Uterus (tissue), 3 donors: ENCODE measurements at regions not wholly inside any gene's neighbourhood (a gene's known extent, or its start where the extent isn't known, plus 50 kb on each side); places are given as distances from the start of the nearest gene placed in this dataset.
"Not testable (repeated sequence)": the region's sequence is repeated elsewhere in the genome, so short reads cannot be mapped to it uniquely, and the experiment has no call there.

ENCODE experiments used
- DNase-seq, 2 donors: peaks; one replicate each; pipeline ENCODE4 v3.0.0-alpha.2; 2019 to 2020
- H3K27ac ChIP-seq, 2 donors: fragments of 200-600 bp; sonication (generic); 1 replicate in 1 of 2; 2 replicates in 1 of 2; pipeline ENCODE4 v1.5.1; 2016 to 2018
- H3K27me3 ChIP-seq, 2 donors: fragments of 200-600 bp; sonication (generic); one replicate each; pipeline ENCODE4 v1.5.1; 2018 to 2019; ENCODE audit warnings: control low read depth in 1 of 2
- H3K36me3 ChIP-seq, 2 donors: fragments of 200-600 bp; sonication (generic); one replicate each; pipeline ENCODE4 v1.5.1; 2019; ENCODE audit warnings: control low read depth in 1 of 2
- H3K4me1 ChIP-seq, 2 donors: fragments of 200-600 bp; sonication (generic); one replicate each; pipeline ENCODE4 v1.5.1; 2018 to 2019; ENCODE audit warnings: control low read depth in 1 of 2
- H3K4me3 ChIP-seq, 2 donors: fragments of 200-600 bp; sonication (generic); 1 replicate in 1 of 2; 2 replicates in 1 of 2; pipeline ENCODE4 v1.5.1; 2018 to 2019; ENCODE audit warnings: mild to moderate bottlenecking in 1 of 2
- H3K9me3 ChIP-seq, 2 donors: fragments of 200-600 bp; sonication (generic); one replicate each; pipeline ENCODE4 v1.5.1; 2019; ENCODE audit warnings: control low read depth in 1 of 2
- POLR2A ChIP-seq, 2 donors: fragments of 450-650 bp; IDR thresholded peaks; one replicate each; pipeline ENCODE4 v1.6.1; 2016; ENCODE audit warnings: antibody characterized with exemption in 2 of 2, mild to moderate bottlenecking in 1 of 2, moderate library complexity in 1 of 2
- intact Hi-C: fragments of 100-400 bp; cut with DNase I; formaldehyde crosslinking; loops from one replicate; pipeline ENCODE4 v1.15.1; 2023; ENCODE audit warnings: low total_unique reads
- TF ChIP-seq, protein P1 (sequence below), 4 experiments: fragments of 200-600 bp in 2 of 4; fragments of 450-650 bp in 2 of 4; sonication (generic) in 2 of 4; IDR thresholded peaks; one replicate each; pipeline ENCODE4 v1.5.1; 2016 to 2019; ENCODE audit warnings: antibody characterized with exemption in 4 of 4, mild to moderate bottlenecking in 2 of 4, moderate library complexity in 1 of 4
- donor health status: DM: yes; HTN: yes; CAD: no.

DNA sequence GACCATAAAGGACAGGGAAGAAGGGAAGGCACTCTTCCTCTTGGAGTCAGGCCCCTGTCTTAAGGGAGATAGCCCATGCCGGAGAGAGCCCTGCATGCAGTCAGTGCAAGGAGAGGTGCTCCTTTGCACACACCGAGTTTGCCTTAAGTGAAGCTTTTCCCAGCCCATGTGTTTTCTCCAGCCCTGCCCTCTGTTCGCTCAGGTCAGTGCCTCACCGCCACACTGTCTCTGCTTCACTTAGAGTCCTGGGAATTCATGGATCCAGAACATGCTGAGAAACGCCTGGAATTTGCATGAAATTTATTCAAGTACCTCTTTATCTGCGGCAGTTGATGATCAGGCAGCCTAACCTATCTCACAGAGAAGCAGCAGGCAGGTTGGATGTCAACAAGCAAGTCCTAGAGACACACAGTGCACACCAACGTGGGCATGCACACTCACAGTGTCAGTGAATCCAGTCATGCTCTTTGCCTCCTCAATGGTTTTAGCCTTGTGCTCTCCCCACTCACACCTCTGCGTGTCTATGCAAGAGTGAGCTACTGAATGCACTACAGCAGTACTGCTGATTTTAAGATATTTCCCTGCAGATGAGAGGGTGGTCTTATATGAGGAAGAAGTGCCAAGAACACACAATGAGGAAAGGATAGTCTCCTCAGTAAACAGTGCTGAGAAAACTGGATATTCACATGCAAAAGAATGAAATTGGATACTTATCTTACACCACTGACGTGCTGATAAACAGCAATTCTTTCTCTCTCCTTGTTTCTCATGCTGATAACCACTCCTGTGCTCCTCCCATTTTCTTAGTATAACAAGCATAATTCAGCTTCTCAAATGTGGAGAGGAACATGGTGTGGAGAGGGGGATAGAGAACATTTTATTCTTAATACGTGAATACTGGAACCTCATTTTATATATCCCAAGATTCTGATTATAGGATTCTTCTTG, 295.1 kb upstream of the CDYL start:
- Histone ChIP-seq H3K27ac (no peak overlapping the region), H3K9me3 (no peaks in the 10 kb centered on the region), H3K36me3 (no peaks in the 10 kb centered on the region), H3K4me1 (no peaks in the 10 kb centered on the region), H3K4me3 (no peak overlapping the region), H3K27me3 (no peaks in the 10 kb centered on the region)
- intact Hi-C loops, result no loop called here
- no peak for DNase-seq
- TF ChIP-seq, protein P1, sequence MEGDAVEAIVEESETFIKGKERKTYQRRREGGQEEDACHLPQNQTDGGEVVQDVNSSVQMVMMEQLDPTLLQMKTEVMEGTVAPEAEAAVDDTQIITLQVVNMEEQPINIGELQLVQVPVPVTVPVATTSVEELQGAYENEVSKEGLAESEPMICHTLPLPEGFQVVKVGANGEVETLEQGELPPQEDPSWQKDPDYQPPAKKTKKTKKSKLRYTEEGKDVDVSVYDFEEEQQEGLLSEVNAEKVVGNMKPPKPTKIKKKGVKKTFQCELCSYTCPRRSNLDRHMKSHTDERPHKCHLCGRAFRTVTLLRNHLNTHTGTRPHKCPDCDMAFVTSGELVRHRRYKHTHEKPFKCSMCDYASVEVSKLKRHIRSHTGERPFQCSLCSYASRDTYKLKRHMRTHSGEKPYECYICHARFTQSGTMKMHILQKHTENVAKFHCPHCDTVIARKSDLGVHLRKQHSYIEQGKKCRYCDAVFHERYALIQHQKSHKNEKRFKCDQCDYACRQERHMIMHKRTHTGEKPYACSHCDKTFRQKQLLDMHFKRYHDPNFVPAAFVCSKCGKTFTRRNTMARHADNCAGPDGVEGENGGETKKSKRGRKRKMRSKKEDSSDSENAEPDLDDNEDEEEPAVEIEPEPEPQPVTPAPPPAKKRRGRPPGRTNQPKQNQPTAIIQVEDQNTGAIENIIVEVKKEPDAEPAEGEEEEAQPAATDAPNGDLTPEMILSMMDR (IDR thresholded peaks at IDR 0.05), result no peak
- no peak for TF ChIP-seq POLR2A (IDR thresholded peaks at IDR 0.05)

DNA sequence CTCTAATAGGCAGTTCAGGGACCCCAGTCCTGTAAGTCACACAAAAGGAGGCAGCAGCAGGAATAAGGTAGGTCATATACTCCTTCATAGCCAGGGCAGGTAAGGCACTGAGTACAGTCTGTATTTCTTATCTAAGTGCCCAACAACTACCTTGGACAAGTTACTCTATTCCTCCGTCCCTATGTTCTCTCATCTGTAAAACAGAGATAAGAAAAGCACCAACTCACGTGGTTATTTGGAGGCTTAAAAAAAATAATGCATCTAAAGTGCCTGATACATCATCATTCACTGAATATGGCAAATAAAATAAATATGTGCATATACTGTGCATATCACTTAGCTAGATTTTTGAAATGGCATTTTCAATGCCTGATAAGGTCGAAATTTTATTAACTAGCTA, 298.1 kb upstream of the CDYL start:
- Histone ChIP-seq H3K9me3 (no peaks in the 10 kb centered on the region), H3K27me3 (no peaks in the 10 kb centered on the region), H3K4me3 (no peak overlapping the region), H3K36me3 (no peaks in the 10 kb centered on the region), H3K27ac (no peak overlapping the region), H3K4me1 (no peaks in the 10 kb centered on the region)
- TF ChIP-seq POLR2A (IDR thresholded peaks at IDR 0.05), result no peak
- TF ChIP-seq, protein P1 (IDR thresholded peaks at IDR 0.05), result no peak
- intact Hi-C loops, result no loop called here
- DNase-seq, result no peak

DNA sequence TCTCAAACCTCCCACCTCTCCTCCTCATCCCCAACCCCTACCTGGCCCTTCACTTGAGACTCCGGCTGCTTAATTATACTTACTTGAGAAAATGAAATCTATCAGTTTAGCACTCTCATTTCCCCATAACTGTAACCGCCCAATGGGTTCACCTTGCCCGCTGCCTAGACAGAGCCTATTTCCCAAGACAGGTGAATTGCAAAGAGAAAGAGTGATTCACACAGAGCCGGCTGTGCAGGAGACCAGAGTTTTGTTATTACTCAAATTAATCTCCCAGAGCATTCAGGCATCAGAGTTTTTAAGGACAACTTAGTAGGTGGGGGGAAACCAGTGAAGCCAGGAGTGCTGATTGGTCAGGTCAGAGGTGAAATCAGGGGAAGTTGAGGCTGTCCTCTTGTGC, 301.4 kb upstream of the CDYL start:
- intact Hi-C loops, result no loop called here
- no peak for TF ChIP-seq POLR2A (IDR thresholded peaks at IDR 0.05)
- TF ChIP-seq, protein P1 (IDR thresholded peaks at IDR 0.05), result no peak
- Histone ChIP-seq H3K27me3 (no peaks in the 10 kb centered on the region), H3K27ac (no peak overlapping the region), H3K36me3 (no peaks in the 10 kb centered on the region), H3K4me1 (no peaks in the 10 kb centered on the region), H3K4me3 (no peak overlapping the region), H3K9me3 (no peaks in the 10 kb centered on the region)
- DNase-seq, result no peak

DNA sequence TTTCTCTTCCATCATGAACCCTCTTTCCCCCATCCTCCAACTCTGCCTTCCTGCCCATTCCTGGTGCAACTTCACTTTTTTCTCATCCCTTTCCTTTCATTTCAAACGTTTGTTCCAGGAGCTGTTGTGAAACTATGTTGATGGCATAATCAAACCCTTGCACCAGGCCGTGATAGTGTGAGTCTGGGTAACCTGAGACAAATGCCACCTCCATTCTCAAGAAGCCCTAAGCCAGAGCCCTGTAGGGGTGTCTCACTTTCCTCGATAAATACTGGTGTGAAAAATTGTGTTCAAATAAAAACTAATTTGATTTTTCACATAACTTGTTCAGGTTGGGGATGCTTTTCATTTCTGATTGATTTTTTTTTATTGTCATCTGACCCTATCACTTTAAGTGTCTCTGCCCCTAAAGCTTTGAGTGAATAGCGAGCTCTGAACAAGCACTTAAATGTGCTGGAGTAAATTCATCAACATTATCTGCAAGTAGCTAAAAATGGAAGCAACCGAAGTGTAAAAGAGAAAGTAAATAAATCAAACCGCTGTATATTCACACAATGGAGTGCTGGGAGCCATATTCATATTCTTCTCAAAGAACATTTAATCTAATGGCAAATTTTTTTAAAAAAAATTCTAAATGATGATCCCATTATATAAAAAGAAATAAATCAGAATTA, 303.1 kb upstream of the CDYL start:
- no peak for DNase-seq
- Histone ChIP-seq H3K27me3 (no peaks in the 10 kb centered on the region), H3K4me3 (no peak overlapping the region), H3K4me1 (no peaks in the 10 kb centered on the region), H3K36me3 (no peaks in the 10 kb centered on the region), H3K27ac (no peak overlapping the region), H3K9me3 (no peaks in the 10 kb centered on the region)
- intact Hi-C loops, result no loop called here
- TF ChIP-seq, protein P1 (IDR thresholded peaks at IDR 0.05), result no peak
- no peak for TF ChIP-seq POLR2A (IDR thresholded peaks at IDR 0.05)

DNA sequence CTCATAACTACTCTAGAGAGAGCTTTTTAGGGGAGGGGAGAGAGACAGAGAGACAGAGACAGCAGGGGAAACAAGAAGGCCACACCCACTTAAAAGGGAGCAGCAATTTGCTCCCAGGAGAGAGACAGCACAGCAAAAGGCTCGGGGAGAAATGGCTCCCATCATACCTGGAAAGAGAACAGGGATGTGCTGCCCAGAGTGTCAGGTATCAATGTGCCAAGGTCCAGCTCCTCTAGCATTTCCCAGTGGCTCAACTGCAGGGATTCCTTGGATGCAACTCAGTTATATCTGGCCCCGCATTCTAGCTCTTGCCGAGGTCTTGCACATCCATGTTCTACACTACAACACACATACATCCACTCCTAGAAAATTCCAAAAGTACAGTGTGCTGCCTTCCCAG, 304.0 kb upstream of the CDYL start:
- TF ChIP-seq POLR2A (IDR thresholded peaks at IDR 0.05), result no peak
- TF ChIP-seq, protein P1 (IDR thresholded peaks at IDR 0.05), result no peak
- Histone ChIP-seq H3K4me3 (no peak overlapping the region), H3K4me1 (no peaks in the 10 kb centered on the region), H3K27ac (no peak overlapping the region), H3K27me3 (no peaks in the 10 kb centered on the region), H3K9me3 (no peaks in the 10 kb centered on the region), H3K36me3 (no peaks in the 10 kb centered on the region)
- no peak for DNase-seq
- intact Hi-C loops, result no loop called here

DNA sequence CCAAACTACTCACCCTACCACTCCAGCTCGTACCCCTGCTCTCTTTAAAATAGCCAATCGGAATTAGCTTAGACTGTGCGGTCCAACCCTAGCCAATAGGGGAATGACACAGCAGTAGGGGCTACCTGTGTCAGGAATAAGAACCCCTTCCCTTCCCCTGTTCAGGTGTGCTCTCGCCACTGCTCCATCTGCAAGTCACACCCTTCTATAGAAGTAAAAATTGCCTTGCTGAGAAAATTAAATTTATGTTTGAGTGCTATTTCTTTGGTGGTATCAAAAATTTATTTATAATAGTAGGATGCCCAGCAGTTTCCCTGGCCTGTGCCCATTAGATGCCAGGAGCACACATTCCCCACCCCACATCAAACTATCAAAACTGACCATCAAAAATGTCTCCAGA, 304.7 kb upstream of the CDYL start:
- H3K36me3 ChIP-seq, H3K4me3 ChIP-seq, H3K4me1 ChIP-seq, H3K27me3 ChIP-seq, DNase-seq, H3K27ac ChIP-seq, intact Hi-C loops, H3K9me3 ChIP-seq: not testable (repeated sequence)
